ENCODE measurements at regions not wholly inside any gene's neighbourhood (a gene's known extent, or its start where the extent isn't known, plus 50 kb on each side); places are given as distances from the start of the nearest gene placed in this dataset.
A peak's percentile ranks its signal among the peaks of the same experiment; 100 is the strongest.

DNA sequence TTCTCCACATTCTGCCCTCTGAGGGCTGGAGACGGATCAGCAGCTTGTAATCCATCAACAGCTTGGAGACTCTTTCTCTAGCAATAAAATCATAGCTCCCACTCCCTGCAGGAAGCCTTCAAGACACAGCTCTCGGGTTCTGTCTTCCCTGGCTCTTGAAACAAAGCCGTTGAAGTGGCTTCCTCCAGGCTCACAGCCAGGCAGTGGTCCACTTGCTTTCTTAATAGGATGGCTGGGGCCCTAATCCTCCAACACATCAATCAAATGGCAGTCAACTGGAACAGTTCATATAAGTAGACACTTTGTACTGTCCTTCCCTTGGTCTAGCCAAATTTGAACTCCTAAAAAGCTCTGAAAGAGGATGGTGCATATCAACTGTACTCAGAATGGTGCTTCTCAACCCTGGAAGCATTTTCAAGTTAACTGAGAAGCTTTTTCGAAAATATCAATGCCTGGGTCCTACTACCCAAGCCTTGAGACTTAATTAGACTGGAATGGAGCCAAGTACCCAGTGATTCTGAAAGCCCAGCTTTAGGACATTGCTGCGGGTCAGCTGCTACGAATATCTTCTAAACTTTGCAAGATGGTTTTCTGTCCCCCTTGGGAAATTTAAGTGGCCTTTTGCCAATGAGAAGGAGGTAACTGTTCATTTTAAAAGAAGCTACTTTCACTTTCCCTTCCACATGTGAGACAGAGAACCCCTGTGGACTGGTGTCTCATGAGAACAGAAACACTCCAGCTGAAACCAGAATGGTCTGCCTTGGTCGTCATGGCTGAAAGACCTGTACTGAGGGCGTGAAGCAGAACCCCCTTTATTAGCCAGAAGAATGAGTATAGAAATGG, 74.7 kb downstream of the SC5D start:
- H3K4me2 ChIP-seq (ENCODE audit: low read length) = peak overlapping the region; percentile 75
- H3K27me3 ChIP-seq (ENCODE audit: low read depth, low read length) = peaks cover 10% of the 10 kb centered on the region
- H3K36me3 ChIP-seq (replicated peaks; ENCODE audit: low read depth, low read length) = peaks cover 7% of the 10 kb centered on the region
- peak overlapping the region; percentile 53 for H3K9ac ChIP-seq (ENCODE audit: low read length)
- H3K4me1 ChIP-seq (ENCODE audit: low read length) = peaks cover 62% of the 10 kb centered on the region
- H3K4me3 ChIP-seq (ENCODE audit: low read length) = peak overlapping the region; percentile 56
- no peak overlapping the region for H2AFZ ChIP-seq (ENCODE audit: low read depth, low read length)
- H3K27ac ChIP-seq (ENCODE audit: low read length) = peak overlapping the region; percentile 76
- H3K79me2 ChIP-seq (ENCODE audit: low read length) = no peaks in the 10 kb centered on the region
- H3K9me3 ChIP-seq (ENCODE audit: insufficient read depth, low read length) = no peaks in the 10 kb centered on the region
- no peak for TF ChIP-seq CTCF (IDR thresholded peaks at IDR 0.05; ENCODE audit: low read depth, low read length)
- no peak for TF ChIP-seq EZH2phosphoT487 (IDR thresholded peaks at IDR 0.05; ENCODE audit: low read depth)
- no peaks in the 10 kb centered on the region for H4K20me1 ChIP-seq (ENCODE audit: insufficient read depth, low read length)

DNA sequence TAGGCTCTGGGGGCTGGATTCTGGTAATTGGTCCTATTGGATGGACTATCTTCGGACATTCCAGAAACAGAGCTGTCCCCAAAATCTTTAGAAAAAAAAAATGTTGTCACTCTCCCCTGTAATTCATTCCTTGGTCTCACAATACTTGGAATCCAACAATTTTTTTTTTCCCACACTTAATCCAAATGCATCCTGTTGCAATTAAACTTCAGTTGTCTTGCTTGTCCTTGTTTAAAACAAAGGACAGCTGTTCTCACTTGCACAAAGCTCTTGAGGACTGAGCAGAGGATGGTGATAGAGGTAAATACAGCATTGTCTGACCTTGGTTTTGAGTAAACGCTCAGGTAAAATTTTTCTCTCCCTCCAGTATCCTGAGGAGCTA, 75.3 kb downstream of the SC5D start:
- H3K4me2 ChIP-seq (ENCODE audit: low read length) = peak overlapping the region; percentile 75

DNA sequence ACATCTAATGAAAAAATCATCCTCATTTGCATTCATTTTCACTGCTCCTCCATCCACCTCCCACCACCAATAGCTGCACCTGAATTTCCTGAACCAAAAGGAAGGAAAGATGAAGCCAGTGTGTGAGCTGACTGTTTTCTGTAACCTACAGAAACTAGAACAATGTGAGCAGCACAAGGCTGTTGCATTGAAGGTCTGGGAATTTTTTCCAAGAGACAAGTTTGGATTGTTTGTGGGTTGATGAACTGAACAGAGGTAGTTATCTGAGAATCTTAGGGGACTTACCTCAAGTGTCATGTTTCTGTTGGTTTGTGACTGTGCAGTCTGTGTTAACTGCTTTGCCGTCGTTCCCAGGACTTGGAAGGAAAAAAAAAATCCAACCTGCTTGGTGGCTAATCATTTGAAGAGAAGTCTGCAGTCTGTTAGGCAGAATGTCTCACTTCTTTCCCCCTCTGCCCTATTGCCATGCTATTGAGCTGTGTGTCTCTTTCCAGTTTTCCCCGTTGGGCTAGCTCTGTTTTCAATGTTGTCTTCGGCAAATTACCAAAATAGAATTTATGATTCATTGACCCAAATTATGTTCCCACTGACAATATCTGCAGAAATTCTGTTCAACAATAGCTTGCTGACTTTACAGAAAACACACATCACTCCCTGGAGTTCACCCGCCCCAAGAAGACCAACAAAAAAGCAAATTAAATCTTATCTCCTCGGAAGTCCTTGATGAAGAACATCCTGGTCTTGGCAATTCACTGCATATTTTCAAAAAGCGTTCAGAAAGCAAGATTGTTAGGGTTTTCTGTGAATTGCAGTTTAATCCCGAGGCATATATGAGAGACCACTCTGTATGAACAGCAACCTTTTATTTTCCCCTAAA, 76.0 kb downstream of the SC5D start:
- Histone ChIP-seq H3K27me3 (ENCODE audit: low read depth, low read length) (peaks cover 10% of the 10 kb centered on the region), H4K20me1 (ENCODE audit: insufficient read depth, low read length) (no peaks in the 10 kb centered on the region), H3K27ac (ENCODE audit: low read length) (peak overlapping the region; percentile 76), H3K4me1 (ENCODE audit: low read length) (peaks cover 75% of the 10 kb centered on the region), H2AFZ (ENCODE audit: low read depth, low read length) (peak overlapping the region; percentile 50; the same call in 1 of the 2 replicates), H3K4me3 (ENCODE audit: low read length) (peak overlapping the region; percentile 56), H3K36me3 (replicated peaks; ENCODE audit: low read depth, low read length) (peaks cover 7% of the 10 kb centered on the region), H3K4me2 (ENCODE audit: low read length) (peak overlapping the region; percentile 75), H3K79me2 (ENCODE audit: low read length) (no peaks in the 10 kb centered on the region), H3K9me3 (ENCODE audit: insufficient read depth, low read length) (no peaks in the 10 kb centered on the region), H3K9ac (ENCODE audit: low read length) (peak overlapping the region; percentile 42)
- TF ChIP-seq EZH2phosphoT487 (IDR thresholded peaks at IDR 0.05; ENCODE audit: low read depth) = no peak
- TF ChIP-seq CTCF (IDR thresholded peaks at IDR 0.05; ENCODE audit: low read depth, low read length) = no peak

More for the DNA sequence above, 75.3 kb downstream of the SC5D start:
- Histone ChIP-seq H3K4me1 (ENCODE audit: low read length) (peaks cover 68% of the 10 kb centered on the region), H3K9me3 (ENCODE audit: insufficient read depth, low read length) (no peaks in the 10 kb centered on the region), H2AFZ (ENCODE audit: low read depth, low read length) (no peak overlapping the region), H3K79me2 (ENCODE audit: low read length) (no peaks in the 10 kb centered on the region), H3K36me3 (replicated peaks; ENCODE audit: low read depth, low read length) (peaks cover 7% of the 10 kb centered on the region), H4K20me1 (ENCODE audit: insufficient read depth, low read length) (no peaks in the 10 kb centered on the region), H3K27me3 (ENCODE audit: low read depth, low read length) (peaks cover 10% of the 10 kb centered on the region), H3K4me3 (ENCODE audit: low read length) (peak overlapping the region; percentile 56), H3K27ac (ENCODE audit: low read length) (peak overlapping the region; percentile 76), H3K9ac (ENCODE audit: low read length) (peak overlapping the region; percentile 42)
- no peak for TF ChIP-seq EZH2phosphoT487 (IDR thresholded peaks at IDR 0.05; ENCODE audit: low read depth)
- TF ChIP-seq CTCF (IDR thresholded peaks at IDR 0.05; ENCODE audit: low read depth, low read length) = no peak

DNA sequence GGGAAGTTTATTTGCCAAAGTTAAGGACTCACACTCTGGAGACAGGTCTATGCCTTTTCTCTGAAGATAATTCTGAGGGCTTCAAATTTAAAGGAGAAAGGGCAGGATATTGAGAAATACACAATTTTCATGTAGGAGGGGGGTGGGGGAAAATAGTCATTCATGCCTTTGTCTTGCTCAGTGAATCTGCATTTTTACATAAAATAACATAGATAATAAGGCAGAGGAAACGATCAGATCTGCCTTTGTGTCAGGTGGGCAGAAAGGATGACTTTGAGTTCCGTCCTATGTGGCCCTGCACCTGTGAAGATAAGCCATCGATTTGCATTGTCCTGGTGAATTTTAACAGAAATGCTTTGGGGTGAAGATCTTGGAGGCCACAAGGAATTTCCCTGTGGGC, 76.8 kb downstream of the SC5D start:
- Histone ChIP-seq H3K27me3 (ENCODE audit: low read depth, low read length) (peaks cover 10% of the 10 kb centered on the region), H3K36me3 (replicated peaks; ENCODE audit: low read depth, low read length) (peaks cover 7% of the 10 kb centered on the region), H3K4me2 (ENCODE audit: low read length) (peak overlapping the region; percentile 75), H3K4me1 (ENCODE audit: low read length) (peaks cover 82% of the 10 kb centered on the region), H3K9ac (ENCODE audit: low read length) (peak overlapping the region; percentile 42; the same call in 1 of the 2 replicates), H3K9me3 (ENCODE audit: insufficient read depth, low read length) (no peaks in the 10 kb centered on the region), H4K20me1 (ENCODE audit: insufficient read depth, low read length) (no peaks in the 10 kb centered on the region), H3K4me3 (ENCODE audit: low read length) (peak overlapping the region; percentile 56; the same call in 1 of the 2 replicates), H3K79me2 (ENCODE audit: low read length) (no peaks in the 10 kb centered on the region), H2AFZ (ENCODE audit: low read depth, low read length) (no peak overlapping the region), H3K27ac (ENCODE audit: low read length) (0 out of 2 replicates have a peak overlapping the region, but pooled peaks have one; percentile 7)
- no peak for TF ChIP-seq CTCF (IDR thresholded peaks at IDR 0.05; ENCODE audit: low read depth, low read length)
- TF ChIP-seq EZH2phosphoT487 (IDR thresholded peaks at IDR 0.05; ENCODE audit: low read depth) = no peak

All from OCI-LY3 (cell line).